ENCODE measurements at regions not wholly inside any gene's neighbourhood (a gene's known extent, or its start where the extent isn't known, plus 50 kb on each side); places are given as distances from the start of the nearest gene placed in this dataset.

DNA sequence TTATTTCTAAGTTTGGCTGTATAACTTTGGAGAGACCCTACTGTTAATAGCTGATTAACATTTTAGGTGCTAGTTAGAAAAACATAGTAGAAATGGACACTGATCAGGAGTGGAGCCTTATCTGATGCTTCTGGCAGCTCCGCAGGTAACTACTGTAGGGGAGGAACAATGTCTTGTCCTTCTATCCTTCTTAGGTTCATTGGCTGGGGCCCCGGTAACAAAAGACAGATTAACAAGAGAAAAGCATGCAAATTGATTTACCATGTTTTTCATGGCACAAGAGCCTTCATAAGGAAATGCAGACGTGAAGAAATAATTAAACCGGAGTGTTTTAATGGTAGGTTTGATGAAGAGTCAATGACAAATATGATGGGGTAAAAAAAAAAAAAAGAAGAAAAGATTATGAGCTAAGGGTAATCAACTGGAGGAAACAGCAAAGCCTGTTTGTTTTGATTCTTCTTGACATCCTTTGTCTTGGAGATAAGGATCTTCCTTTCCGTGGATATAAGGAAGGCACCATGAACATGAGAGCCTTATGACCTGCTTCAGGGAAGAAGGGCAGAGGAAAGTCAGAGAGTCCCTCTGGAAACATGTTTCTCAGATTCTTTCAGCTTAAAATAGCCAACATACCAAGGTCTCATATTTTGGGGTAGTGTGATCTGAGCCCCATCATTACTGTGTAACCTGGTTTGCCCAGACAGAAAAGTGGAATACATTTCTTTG is 62.4 kb upstream of the GCFC2 start:
- Histone ChIP-seq H3K27me3 (ENCODE audit: control insufficient read depth, low read length) (no peaks in the 10 kb centered on the region), H3K36me3 (ENCODE audit: control insufficient read depth, low read length) (no peaks in the 10 kb centered on the region), H3K4me2 (ENCODE audit: low read length) (no peak overlapping the region), H3K79me2 (ENCODE audit: control insufficient read depth, low read length) (no peaks in the 10 kb centered on the region), H3K27ac (ENCODE audit: low read depth, low read length) (no peak overlapping the region), H4K20me1 (ENCODE audit: control insufficient read depth, insufficient read depth, low read depth, low read length) (no peaks in the 10 kb centered on the region), H3K9me2 (replicated peaks; ENCODE audit: control insufficient read depth, low read length) (no peaks in the 10 kb centered on the region), H3F3A (ENCODE audit: control insufficient read depth, insufficient read depth) (no peaks in the 10 kb centered on the region), H3K4me3 (ENCODE audit: low read length) (no peak overlapping the region), H3K9me3 (ENCODE audit: control insufficient read depth, insufficient read depth, low read length) (no peaks in the 10 kb centered on the region), H3K4me1 (ENCODE audit: control insufficient read depth, low read length) (no peaks in the 10 kb centered on the region)
- TF ChIP-seq EZH2phosphoT487 (IDR thresholded peaks at IDR 0.05; ENCODE audit: borderline replicate concordance, low read length) = no peak
- TF ChIP-seq, protein P1, sequence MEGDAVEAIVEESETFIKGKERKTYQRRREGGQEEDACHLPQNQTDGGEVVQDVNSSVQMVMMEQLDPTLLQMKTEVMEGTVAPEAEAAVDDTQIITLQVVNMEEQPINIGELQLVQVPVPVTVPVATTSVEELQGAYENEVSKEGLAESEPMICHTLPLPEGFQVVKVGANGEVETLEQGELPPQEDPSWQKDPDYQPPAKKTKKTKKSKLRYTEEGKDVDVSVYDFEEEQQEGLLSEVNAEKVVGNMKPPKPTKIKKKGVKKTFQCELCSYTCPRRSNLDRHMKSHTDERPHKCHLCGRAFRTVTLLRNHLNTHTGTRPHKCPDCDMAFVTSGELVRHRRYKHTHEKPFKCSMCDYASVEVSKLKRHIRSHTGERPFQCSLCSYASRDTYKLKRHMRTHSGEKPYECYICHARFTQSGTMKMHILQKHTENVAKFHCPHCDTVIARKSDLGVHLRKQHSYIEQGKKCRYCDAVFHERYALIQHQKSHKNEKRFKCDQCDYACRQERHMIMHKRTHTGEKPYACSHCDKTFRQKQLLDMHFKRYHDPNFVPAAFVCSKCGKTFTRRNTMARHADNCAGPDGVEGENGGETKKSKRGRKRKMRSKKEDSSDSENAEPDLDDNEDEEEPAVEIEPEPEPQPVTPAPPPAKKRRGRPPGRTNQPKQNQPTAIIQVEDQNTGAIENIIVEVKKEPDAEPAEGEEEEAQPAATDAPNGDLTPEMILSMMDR (IDR thresholded peaks at IDR 0.05; ENCODE audit: low read depth, low read length, poor library complexity, severe bottlenecking) = no peak

DNA sequence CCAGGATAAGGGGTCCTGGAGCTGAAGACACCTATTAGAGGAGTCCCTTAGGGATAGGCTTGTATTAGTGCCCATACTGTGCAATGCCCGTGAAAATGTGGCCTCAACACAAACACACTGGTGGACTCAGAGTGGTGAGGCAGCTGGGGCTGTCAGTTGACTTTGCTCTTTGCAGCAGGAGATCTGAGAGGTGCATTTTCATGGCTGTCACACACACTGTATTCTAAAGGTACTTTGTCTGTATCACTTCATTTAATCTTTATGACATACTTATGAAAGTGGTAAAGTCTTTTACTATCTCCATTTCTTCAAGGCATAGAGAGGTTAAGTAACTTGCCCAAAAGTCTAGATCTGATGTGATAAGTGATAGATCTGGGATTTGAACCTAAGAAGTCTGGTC is 55.1 kb upstream of the GCFC2 start:
- Histone ChIP-seq H3K27me3 (ENCODE audit: control insufficient read depth, low read length) (no peaks in the 10 kb centered on the region; the same call in 1 of the 2 replicates), H3K4me3 (ENCODE audit: low read length) (no peak overlapping the region), H3K79me2 (ENCODE audit: control insufficient read depth, low read length) (no peaks in the 10 kb centered on the region), H3K4me2 (ENCODE audit: low read length) (no peak overlapping the region), H3K9me2 (replicated peaks; ENCODE audit: control insufficient read depth, low read length) (no peaks in the 10 kb centered on the region), H3K27ac (ENCODE audit: low read depth, low read length) (no peak overlapping the region), H3K4me1 (ENCODE audit: control insufficient read depth, low read length) (no peaks in the 10 kb centered on the region), H3F3A (ENCODE audit: control insufficient read depth, insufficient read depth) (no peaks in the 10 kb centered on the region), H3K36me3 (ENCODE audit: control insufficient read depth, low read length) (no peaks in the 10 kb centered on the region), H4K20me1 (ENCODE audit: control insufficient read depth, insufficient read depth, low read depth, low read length) (no peaks in the 10 kb centered on the region), H3K9me3 (ENCODE audit: control insufficient read depth, insufficient read depth, low read length) (no peaks in the 10 kb centered on the region)
- no peak for TF ChIP-seq EZH2phosphoT487 (IDR thresholded peaks at IDR 0.05; ENCODE audit: borderline replicate concordance, low read length)
- TF ChIP-seq, protein P1 (IDR thresholded peaks at IDR 0.05; ENCODE audit: low read depth, low read length, poor library complexity, severe bottlenecking) = no peak

DNA sequence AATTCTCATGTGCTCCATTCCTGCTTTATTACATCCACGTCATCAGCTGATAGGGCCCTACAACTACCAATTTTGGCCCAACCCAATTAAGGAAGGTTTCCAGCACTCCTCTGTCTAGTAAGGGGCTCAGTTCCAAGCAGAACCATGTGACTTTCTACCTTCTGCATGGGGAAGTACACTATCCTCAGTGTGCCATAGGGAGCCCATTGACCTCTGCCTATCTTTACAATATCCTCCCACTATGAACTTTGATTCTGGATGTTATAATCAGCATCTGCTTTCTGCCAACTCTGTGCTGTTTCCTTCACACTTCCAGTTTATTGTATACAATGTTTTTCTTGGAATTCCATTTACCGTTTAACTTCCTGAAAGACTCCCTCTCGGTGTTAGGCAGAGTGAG is 53.9 kb upstream of the GCFC2 start:
- H3K4me3 ChIP-seq (ENCODE audit: low read length) = no peak overlapping the region
- H3K9me2 ChIP-seq (replicated peaks; ENCODE audit: control insufficient read depth, low read length) = no peaks in the 10 kb centered on the region
- no peak overlapping the region for H3K27ac ChIP-seq (ENCODE audit: low read depth, low read length)
- no peaks in the 10 kb centered on the region for H3K79me2 ChIP-seq (ENCODE audit: control insufficient read depth, low read length)
- H4K20me1 ChIP-seq (ENCODE audit: control insufficient read depth, insufficient read depth, low read depth, low read length) = no peaks in the 10 kb centered on the region
- H3K4me2 ChIP-seq (ENCODE audit: low read length) = no peak overlapping the region
- no peaks in the 10 kb centered on the region for H3F3A ChIP-seq (ENCODE audit: control insufficient read depth, insufficient read depth)
- no peaks in the 10 kb centered on the region for H3K36me3 ChIP-seq (ENCODE audit: control insufficient read depth, low read length)
- no peaks in the 10 kb centered on the region for H3K4me1 ChIP-seq (ENCODE audit: control insufficient read depth, low read length)
- TF ChIP-seq, protein P1 (IDR thresholded peaks at IDR 0.05; ENCODE audit: low read depth, low read length, poor library complexity, severe bottlenecking) = no peak
- TF ChIP-seq EZH2phosphoT487 (IDR thresholded peaks at IDR 0.05; ENCODE audit: borderline replicate concordance, low read length) = no peak
- no peaks in the 10 kb centered on the region; the same call in 1 of the 2 replicates for H3K27me3 ChIP-seq (ENCODE audit: control insufficient read depth, low read length)
- H3K9me3 ChIP-seq (ENCODE audit: control insufficient read depth, insufficient read depth, low read length) = no peaks in the 10 kb centered on the region
